ENCODE measurements at regions not wholly inside any gene's neighbourhood (a gene's known extent, or its start where the extent isn't known, plus 50 kb on each side); places are given as distances from the start of the nearest gene placed in this dataset.
"Not testable (repeated sequence)": the region's sequence is repeated elsewhere in the genome, so short reads cannot be mapped to it uniquely, and the experiment has no call there.

GRCh38 chr4:130067419-130067818, 971.5 kb downstream of the C4orf33 start:
- no peak for DNase-seq (ENCODE audit: low read depth, low spot score)

DNA sequence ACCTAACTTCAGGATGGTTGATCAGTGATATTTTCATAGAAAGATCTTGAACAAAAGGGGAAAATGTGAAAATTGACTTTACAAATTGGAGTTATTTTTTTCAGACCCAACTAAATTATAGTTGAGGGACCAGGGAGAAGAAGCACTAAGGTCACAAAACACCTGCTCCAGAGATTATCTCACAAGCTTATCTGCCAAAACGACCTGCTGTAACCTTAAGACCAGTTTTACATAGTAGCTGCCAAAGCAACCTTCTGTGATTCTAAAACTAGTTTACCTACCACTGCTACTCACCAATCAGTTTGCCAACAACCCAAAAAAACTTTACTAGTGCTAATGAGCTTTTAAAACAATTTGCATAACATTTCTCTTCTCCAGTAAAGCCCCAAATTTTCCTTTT, 972.1 kb downstream of the C4orf33 start:
- DNase-seq (ENCODE audit: low read depth, low spot score), result no peak

GRCh38 chr4:130071746-130072145, 975.8 kb downstream of the C4orf33 start:
- DNase-seq (ENCODE audit: low read depth, low spot score), result no peak

DNA sequence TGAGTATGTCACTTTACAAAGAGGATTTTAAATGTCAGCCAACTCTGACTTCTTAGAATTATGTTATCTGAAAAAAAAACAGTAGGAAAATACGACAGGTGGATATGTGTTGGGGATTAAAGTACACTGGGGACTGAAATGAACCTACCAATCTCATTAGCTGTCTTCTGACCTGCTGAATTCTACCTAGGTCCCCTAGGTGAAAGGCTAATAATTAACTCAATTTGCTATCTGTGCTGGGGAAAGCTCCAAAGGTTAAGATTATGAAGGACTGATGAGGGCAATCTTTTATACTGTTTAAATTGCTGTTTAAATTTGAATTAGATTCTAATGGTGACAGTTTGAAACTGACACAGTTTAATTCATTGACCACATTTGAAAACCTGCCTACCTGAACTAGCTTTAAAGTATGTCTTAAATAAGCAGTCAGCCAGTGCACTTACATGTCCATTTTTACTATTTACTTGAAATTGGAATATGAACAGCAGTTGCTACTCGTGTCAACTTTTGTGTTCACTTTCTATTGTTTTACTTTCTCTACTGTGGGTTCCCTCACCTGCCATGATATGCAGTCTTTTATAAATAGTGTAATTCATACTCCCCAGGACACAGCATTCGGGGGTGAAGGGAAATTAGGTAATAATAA, 977.3 kb downstream of the C4orf33 start:
- DNase-seq (ENCODE audit: low read depth, low spot score), result no peak

GRCh38 chr4:130074096-130074495, 978.1 kb downstream of the C4orf33 start:
- no peak for DNase-seq (ENCODE audit: low read depth, low spot score)

DNA sequence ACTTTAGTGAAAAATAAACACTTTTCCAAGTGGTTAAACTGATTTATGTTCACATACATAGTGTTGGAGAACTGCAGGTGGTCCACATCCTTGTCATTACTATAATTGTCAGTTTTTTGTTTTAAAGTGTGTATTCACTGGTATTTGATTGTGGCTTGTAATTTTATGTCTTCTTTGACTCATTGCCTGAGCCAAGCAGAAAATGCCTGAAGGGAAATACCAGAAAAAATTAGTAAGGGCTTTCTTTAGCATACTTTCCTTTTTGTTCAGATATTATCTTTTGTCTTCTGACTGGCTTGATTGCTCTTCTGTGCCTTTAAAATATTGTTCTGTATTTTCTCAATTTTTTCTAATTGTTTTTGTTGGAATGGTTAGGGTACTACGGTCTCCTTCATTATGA, 981.3 kb downstream of the C4orf33 start:
- no peak for DNase-seq (ENCODE audit: low read depth, low spot score)

DNA sequence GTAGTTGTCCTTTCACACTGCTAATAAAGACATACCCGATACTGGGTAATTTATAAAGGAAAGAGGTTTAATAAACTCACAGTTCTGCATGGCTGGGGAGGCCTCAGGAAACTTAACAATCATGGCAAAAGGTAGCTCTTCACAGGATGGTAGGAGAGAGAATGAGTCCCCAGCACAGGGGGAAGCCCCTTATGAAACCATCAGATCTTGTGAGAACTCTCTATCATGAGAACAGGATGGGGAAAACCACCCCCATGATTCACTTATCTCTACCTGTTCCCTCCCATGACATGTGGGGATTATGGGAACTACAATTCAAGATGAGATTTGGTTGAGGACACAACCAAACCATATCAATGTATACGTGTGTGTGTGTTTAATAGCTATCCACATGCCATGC, 983.1 kb downstream of the C4orf33 start:
- DNase-seq (ENCODE audit: low read depth, low spot score), result not testable (repeated sequence)

DNA sequence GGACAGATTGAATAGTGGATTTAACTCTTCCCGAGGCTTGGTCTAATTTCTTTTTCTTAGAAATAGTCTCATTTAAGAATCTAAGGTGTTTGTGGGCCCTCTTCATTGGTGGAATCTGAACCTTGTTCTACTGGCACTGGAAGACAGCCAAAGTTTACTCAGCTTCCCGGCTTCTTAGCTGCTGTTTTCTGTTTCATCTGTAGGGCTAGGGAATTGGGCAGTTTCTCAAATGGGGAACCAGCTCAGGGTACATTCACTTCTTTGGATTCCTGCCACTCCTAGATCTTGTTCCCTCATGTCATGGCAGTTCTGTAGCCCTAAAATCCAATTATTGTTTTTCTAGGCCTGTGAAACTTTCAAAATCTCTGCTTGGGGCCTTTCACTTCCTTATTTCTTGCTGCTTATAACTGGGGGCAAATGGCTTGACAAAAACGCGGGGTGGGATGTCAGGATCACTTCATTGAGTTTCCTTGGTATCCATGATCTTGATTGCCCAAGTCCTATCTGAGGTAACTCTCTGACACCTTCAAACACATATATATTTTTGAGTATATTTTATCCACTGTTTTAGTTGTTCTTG, 985.0 kb downstream of the C4orf33 start:
- DNase-seq (ENCODE audit: low read depth, low spot score), result no peak

DNA sequence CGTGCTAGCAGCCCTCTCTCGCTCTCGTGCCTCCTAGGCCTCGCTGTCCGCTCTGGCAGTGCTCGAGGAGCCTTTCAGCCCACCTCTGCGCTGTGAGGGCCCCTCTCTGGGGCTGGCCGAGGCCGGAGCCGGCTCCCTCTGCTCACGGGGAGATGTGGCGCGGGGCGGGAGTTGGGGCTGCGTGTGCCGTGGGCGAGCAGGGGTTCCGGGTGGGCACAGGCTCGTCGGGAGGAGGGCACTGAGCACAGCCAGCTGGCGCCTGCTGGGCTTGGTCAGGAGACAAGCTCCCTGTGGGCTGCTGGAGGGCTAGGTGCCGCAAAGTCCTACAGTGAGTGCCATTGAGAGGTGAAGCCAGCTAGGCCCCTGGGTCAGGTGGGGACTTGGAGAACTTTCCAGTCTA, 994.5 kb downstream of the C4orf33 start:
- DNase-seq (ENCODE audit: low read depth, low spot score), result no peak

GRCh38 chr4:130092187-130093015, 996.4 kb downstream of the C4orf33 start:
- no peak for DNase-seq (ENCODE audit: low read depth, low spot score)

DNA sequence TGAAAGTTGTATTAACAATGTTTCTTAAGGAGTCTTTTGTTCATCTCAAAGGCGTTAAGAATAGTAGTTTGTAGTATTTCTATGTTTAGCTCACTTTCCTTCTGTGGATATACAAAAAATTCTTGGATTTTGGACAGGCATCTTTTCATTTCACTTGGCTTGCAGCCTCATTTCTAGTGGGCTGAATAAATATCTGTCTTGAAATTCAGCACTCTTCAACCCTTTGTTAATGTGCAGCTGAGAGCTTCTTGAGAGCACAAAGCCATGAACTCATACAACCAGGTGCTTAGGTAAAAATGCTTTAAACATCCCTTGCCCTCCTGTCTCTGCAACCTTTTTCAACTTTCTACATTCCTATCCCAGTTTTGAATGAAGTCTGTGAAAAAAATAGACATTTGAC, 1003.2 kb downstream of the C4orf33 start:
- DNase-seq (ENCODE audit: low read depth, low spot score), result no peak

- DNase-seq (ENCODE audit: low read depth, low spot score), result no peak
These were observed 1014.2 kb downstream of the C4orf33 start for GRCh38 chr4:130110189-130110588.

DNA sequence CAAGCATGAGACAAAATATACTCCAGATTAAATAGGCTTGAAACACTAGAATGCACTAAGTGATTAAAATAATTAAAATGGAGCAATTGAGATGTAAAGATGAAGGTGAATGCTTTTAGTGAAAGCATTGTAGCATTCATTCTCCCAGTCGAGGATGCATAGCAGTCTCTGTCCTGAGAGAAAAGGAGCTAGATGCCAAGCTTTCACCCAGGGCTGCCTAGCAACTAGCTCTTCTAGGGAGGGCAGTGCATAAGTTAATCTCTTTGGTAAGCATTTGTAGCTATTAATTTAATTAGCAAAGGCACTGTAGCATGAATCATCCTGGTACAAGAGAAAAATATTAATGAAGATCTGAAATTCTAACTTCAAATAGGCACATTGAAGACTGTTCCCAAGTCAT, 1014.8 kb downstream of the C4orf33 start:
- no peak for DNase-seq (ENCODE audit: low read depth, low spot score)

DNA sequence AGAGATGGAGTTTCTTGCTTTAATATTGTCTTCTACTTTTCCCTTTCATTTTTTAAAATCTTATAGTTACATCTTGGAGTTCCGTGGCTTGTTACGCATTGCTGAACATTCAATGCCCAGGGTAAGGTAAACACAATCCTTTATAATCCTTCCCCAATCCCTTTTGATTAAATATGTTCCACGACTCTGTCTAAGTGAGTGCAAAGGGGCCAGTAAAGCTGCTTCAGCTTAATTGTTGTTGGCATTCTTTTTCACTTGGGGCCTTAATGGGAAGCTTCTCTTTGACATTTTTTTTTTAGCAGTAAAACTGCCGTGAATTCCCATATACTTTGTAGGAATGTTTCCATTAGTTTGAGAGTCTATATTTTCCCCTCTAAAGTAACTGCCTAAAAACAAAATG, 1028.1 kb downstream of the C4orf33 start:
- no peak for DNase-seq (ENCODE audit: low read depth, low spot score)

DNA sequence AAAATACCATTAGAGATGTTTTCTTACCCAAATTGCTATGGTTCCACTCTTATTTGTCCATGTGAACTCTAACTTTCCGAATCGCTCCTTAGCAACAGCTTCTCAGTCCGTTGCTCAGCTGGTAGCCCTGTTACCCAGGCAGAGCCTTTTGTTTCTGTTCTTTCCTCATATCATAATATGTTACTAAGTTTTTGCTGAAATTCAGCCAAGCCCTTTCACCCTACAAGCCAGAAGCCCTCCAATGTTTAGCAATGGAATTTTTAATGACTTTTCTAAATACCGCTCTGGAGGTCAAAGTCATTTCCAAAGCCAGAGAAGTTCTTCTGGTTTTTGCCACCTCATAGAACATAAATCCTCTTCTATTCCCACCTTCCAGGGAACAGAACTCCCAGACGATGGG, 1029.5 kb downstream of the C4orf33 start:
- no peak for DNase-seq (ENCODE audit: low read depth, low spot score)

DNA sequence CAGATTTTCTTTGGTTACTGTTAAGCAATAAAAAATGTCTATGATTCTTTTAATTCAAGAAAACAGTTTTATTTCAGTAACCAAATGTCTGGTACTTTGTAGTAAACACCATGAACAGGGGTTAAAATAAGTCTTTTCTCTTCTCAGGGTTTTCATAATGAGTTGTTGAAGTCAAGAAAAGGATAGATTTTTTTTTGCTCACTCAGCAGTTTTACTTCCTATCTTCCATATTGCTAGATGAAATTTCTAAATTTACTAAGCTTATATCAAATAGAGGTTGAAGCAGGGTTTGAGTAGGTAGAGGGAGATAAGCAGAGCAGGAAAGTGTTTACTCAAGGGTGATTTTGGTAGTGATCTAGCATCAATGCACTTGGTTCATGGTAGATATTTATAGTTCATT, 1031.3 kb downstream of the C4orf33 start:
- no peak for DNase-seq (ENCODE audit: low read depth, low spot score)

DNA sequence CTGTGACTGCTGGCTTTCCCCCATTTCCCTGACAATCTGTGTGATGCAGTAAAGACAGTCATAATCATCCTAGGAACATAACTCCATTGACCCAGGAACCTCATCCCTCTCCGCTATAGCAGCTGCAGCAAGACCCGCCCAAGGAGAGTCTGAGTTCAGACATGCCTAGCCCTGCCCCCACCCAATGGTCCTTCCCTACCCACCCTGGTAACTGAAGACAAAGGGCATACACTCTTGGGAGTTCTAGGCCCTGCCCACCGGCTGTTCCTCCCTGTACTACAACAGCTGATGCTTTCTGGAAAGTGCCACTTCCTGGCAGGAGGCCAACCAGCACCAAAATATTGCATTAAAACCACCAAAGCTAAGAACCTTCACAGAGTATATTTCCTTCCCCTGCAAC, 1035.6 kb downstream of the C4orf33 start:
- no peak for DNase-seq (ENCODE audit: low read depth, low spot score)

GRCh38 chr4:130141651-130142050, 1045.7 kb downstream of the C4orf33 start:
- no peak for DNase-seq (ENCODE audit: low read depth, low spot score)

GRCh38 chr4:130143656-130144055, 1047.7 kb downstream of the C4orf33 start:
- no peak for DNase-seq (ENCODE audit: low read depth, low spot score)

DNA sequence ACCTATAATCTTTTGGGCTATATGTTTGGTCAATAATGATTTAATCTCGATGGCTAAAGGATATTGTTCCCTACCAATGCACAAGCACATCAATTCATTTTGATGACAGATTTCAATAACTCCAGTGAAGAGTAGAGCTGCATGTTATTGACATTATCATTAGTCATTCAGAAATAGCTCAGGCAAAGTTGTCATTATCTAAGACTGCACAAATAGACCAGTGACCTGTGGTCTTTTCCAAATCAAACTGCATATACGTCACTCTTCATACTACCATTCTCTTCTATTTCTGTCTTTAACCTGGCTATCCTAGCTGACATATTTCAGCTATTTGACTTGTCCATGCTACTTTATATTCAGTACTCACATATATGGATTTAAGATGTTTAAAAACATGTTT, 1050.8 kb downstream of the C4orf33 start:
- DNase-seq (ENCODE audit: low read depth, low spot score), result no peak

DNA sequence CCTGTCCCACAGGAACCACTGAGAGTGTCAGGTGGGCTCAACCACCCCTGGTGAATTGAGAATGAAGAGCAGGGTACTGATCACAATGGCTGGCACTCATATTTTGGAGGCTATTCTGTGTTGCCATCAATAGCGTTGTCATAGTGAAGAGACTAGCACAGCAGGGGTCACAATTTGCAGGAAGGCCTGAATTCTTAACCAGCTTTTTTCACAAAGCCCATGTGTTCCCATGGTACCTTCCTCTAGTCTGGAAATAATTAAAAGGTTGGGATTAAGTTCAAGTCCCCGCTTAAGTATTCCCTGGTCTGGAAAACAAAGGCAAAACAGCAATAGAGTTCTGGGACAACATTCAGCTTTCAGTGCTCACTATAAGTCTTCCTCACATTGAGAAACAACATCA, 1051.7 kb downstream of the C4orf33 start:
- no peak for DNase-seq (ENCODE audit: low read depth, low spot score)

GRCh38 chr4:130154901-130155300, 1058.9 kb downstream of the C4orf33 start:
- no peak for DNase-seq (ENCODE audit: low read depth, low spot score)

GRCh38 chr4:130163701-130164100, 1067.7 kb downstream of the C4orf33 start:
- DNase-seq (ENCODE audit: low read depth, low spot score), result no peak

All from ELF-1 (cell line).